Upper lobe of left lung (tissue), 4 donors: ENCODE measurements at regions not wholly inside any gene's neighbourhood (a gene's known extent, or its start where the extent isn't known, plus 50 kb on each side); places are given as distances from the start of the nearest gene placed in this dataset.

Source experiments
- POLR2A ChIP-seq, 4 donors: fragments of 450-650 bp; IDR thresholded peaks; one replicate each; pipeline ENCODE4 v1.5.1; 2016 to 2017; ENCODE audit warnings: antibody characterized with exemption in 4 of 4, mild to moderate bottlenecking in 2 of 4
- POLR2AphosphoS5 ChIP-seq, 2 donors: sonication (generic); formaldehyde crosslinking; IDR thresholded peaks; one replicate each; pipeline ENCODE4 v1.5.1; 2017; ENCODE audit warnings: antibody characterized with exemption in 2 of 2
- TF ChIP-seq, protein P1 (sequence below), 6 experiments: fragments of 450-650 bp in 4 of 6; fragments of 200-600 bp in 2 of 6; sonication (generic) in 2 of 6; IDR thresholded peaks; one replicate each; pipeline ENCODE4 v1.5.1; 2016 to 2019; ENCODE audit warnings: antibody characterized with exemption in 6 of 6

GRCh38 chr2:136236019-136236418 is 118.1 kb upstream of the CXCR4 start:
- TF ChIP-seq, protein P1, sequence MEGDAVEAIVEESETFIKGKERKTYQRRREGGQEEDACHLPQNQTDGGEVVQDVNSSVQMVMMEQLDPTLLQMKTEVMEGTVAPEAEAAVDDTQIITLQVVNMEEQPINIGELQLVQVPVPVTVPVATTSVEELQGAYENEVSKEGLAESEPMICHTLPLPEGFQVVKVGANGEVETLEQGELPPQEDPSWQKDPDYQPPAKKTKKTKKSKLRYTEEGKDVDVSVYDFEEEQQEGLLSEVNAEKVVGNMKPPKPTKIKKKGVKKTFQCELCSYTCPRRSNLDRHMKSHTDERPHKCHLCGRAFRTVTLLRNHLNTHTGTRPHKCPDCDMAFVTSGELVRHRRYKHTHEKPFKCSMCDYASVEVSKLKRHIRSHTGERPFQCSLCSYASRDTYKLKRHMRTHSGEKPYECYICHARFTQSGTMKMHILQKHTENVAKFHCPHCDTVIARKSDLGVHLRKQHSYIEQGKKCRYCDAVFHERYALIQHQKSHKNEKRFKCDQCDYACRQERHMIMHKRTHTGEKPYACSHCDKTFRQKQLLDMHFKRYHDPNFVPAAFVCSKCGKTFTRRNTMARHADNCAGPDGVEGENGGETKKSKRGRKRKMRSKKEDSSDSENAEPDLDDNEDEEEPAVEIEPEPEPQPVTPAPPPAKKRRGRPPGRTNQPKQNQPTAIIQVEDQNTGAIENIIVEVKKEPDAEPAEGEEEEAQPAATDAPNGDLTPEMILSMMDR (IDR thresholded peaks at IDR 0.05): no peak
- no peak for TF ChIP-seq POLR2A (IDR thresholded peaks at IDR 0.05)
- no peak for TF ChIP-seq POLR2AphosphoS5 (IDR thresholded peaks at IDR 0.05)
